ENCODE measurements at regions not wholly inside any gene's neighbourhood (a gene's known extent, or its start where the extent isn't known, plus 50 kb on each side); places are given as distances from the start of the nearest gene placed in this dataset.

- no peak for TF ChIP-seq CTCF (IDR thresholded peaks at IDR 0.05)
- no peak for TF ChIP-seq POLR2A (IDR thresholded peaks at IDR 0.05)
These were observed 604.9 kb upstream of the CDH2 start for GRCh38 chr18:28781616-28782362.

All from uterus (tissue), 2 donors.